ENCODE measurements at regions not wholly inside any gene's neighbourhood (a gene's known extent, or its start where the extent isn't known, plus 50 kb on each side); places are given as distances from the start of the nearest gene placed in this dataset.

- ChIA-PET POLR2A (no interaction called here), CTCF (interaction anchor here (0.6 kb wide), 1 partner anchor 860 kb away, joined by 3 read pairs; no protein-coding TSS in a partner anchor)
- H3K27ac Mint-ChIP-seq: no peak overlapping the region
- H3K79me2 ChIP-seq (ENCODE audit: control insufficient read depth, insufficient read depth, low read length): no peaks in the 10 kb centered on the region
- H3K9ac ChIP-seq (ENCODE audit: low read length): no peak overlapping the region
- peaks cover 22% of the 10 kb centered on the region for H3K27me3 Mint-ChIP-seq
- no peak overlapping the region for H3K27ac ChIP-seq (ENCODE audit: low read length in 2 of 2)
- no peak for DNase-seq
- no peak for ATAC-seq (ENCODE audit: low read depth)
- H3K4me1 ChIP-seq (ENCODE audit: control insufficient read depth in 2 of 2, insufficient read depth in 2 of 2, low read length in 2 of 2): no peaks in the 10 kb centered on the region
- no peaks in the 10 kb centered on the region for H3K4me1 Mint-ChIP-seq
- peaks cover 0 to 7% (median 0%) of the 10 kb centered on the region in 4 experiments for H3K27me3 ChIP-seq (replicated peaks in 1 of 4; ENCODE audit: control extremely low read depth in 1 of 4, control insufficient read depth in 3 of 4, insufficient read depth in 4 of 4, low read length in 3 of 4)
- H3K9me3 Mint-ChIP-seq (ENCODE audit: insufficient read depth): no peaks in the 10 kb centered on the region
- H2AFZ ChIP-seq (ENCODE audit: insufficient read depth, low read depth, low read length, poor library complexity, severe bottlenecking): no peak overlapping the region
- H3K4me2 ChIP-seq (replicated peaks; ENCODE audit: low read depth, low read length, poor library complexity, severe bottlenecking): no peak overlapping the region
- H4K20me1 ChIP-seq (ENCODE audit: control insufficient read depth, insufficient read depth, low read length, poor library complexity, severe bottlenecking): no peaks in the 10 kb centered on the region
- H3K36me3 ChIP-seq (replicated peaks in 1 of 2; ENCODE audit: control extremely low read depth in 1 of 2, control insufficient read depth in 1 of 2, extremely low read depth in 1 of 2, insufficient read depth in 2 of 2, low read length in 1 of 2): no peaks in the 10 kb centered on the region
- no peak overlapping the region for H3K4me3 ChIP-seq (ENCODE audit: control extremely low read depth in 1 of 5, extremely low read depth in 1 of 5, insufficient read depth in 1 of 5, low read depth in 2 of 5, low read length in 4 of 5)
- TF ChIP-seq CTCF (IDR thresholded peaks at IDR 0.05) (no peak), EZH2 (IDR thresholded peaks at IDR 0.05; ENCODE audit: borderline replicate concordance, insufficient read depth, low read depth, low read length, poor library complexity, severe bottlenecking) (no peak)
- intact Hi-C loops (cut with micrococcal nuclease): no loop called here
- no peak overlapping the region for H3K4me3 Mint-ChIP-seq
- no peaks in the 10 kb centered on the region for H3K9me3 ChIP-seq (ENCODE audit: control extremely low read depth in 1 of 3, control insufficient read depth in 2 of 3, insufficient read depth in 1 of 3, low read length in 2 of 3)
Measured at GRCh38 chr15:45794304-45794703, 159.5 kb downstream of the SQOR start.

- no peak overlapping the region for H2AFZ ChIP-seq (ENCODE audit: insufficient read depth, low read depth, low read length, poor library complexity, severe bottlenecking)
- H3K4me1 ChIP-seq (ENCODE audit: control insufficient read depth in 2 of 2, insufficient read depth in 2 of 2, low read length in 2 of 2): no peaks in the 10 kb centered on the region
- no peak overlapping the region for H3K4me2 ChIP-seq (replicated peaks; ENCODE audit: low read depth, low read length, poor library complexity, severe bottlenecking)
- no peaks in the 10 kb centered on the region for H3K79me2 ChIP-seq (ENCODE audit: control insufficient read depth, insufficient read depth, low read length)
- intact Hi-C loops (cut with micrococcal nuclease): no loop called here
- 79% methylated on average over 3 of the region's 6 CpGs for WGBS (ENCODE audit: insufficient coverage)
- ChIA-PET CTCF (interaction anchor here (0.6 kb wide), 1 partner anchor 860 kb away, joined by 3 read pairs; no protein-coding TSS in a partner anchor), POLR2A (no interaction called here)
- H3K4me3 Mint-ChIP-seq: no peak overlapping the region
- H3K9me3 ChIP-seq (ENCODE audit: control extremely low read depth in 1 of 3, control insufficient read depth in 2 of 3, insufficient read depth in 1 of 3, low read length in 2 of 3): no peaks in the 10 kb centered on the region
- no peak overlapping the region for H3K4me3 ChIP-seq (ENCODE audit: control extremely low read depth in 1 of 5, extremely low read depth in 1 of 5, insufficient read depth in 1 of 5, low read depth in 2 of 5, low read length in 4 of 5)
- TF ChIP-seq CTCF (IDR thresholded peaks at IDR 0.05): no peak
- no peak for TF ChIP-seq EZH2 (IDR thresholded peaks at IDR 0.05; ENCODE audit: borderline replicate concordance, insufficient read depth, low read depth, low read length, poor library complexity, severe bottlenecking)
- peaks cover 0 to 7% (median 0%) of the 10 kb centered on the region in 4 experiments for H3K27me3 ChIP-seq (replicated peaks in 1 of 4; ENCODE audit: control extremely low read depth in 1 of 4, control insufficient read depth in 3 of 4, insufficient read depth in 4 of 4, low read length in 3 of 4)
- no peak overlapping the region for H3K27ac ChIP-seq (ENCODE audit: low read length in 2 of 2)
- H3K9ac ChIP-seq (ENCODE audit: low read length): no peak overlapping the region
- H3K27me3 Mint-ChIP-seq: peaks cover 22% of the 10 kb centered on the region
- no peak overlapping the region for H3K27ac Mint-ChIP-seq
- no peaks in the 10 kb centered on the region for H3K36me3 ChIP-seq (replicated peaks in 1 of 2; ENCODE audit: control extremely low read depth in 1 of 2, control insufficient read depth in 1 of 2, extremely low read depth in 1 of 2, insufficient read depth in 2 of 2, low read length in 1 of 2)
- H4K20me1 ChIP-seq (ENCODE audit: control insufficient read depth, insufficient read depth, low read length, poor library complexity, severe bottlenecking): no peaks in the 10 kb centered on the region
- H3K4me1 Mint-ChIP-seq: no peaks in the 10 kb centered on the region
- no peaks in the 10 kb centered on the region for H3K9me3 Mint-ChIP-seq (ENCODE audit: insufficient read depth)
- DNase-seq: no peak
- no peak for ATAC-seq (ENCODE audit: low read depth)
Measured at GRCh38 chr15:45794712-45795439, 160.0 kb downstream of the SQOR start.

Measured in B cell (primary cell).